GM19372 (cell line): ENCODE measurements at regions not wholly inside any gene's neighbourhood (a gene's known extent, or its start where the extent isn't known, plus 50 kb on each side); places are given as distances from the start of the nearest gene placed in this dataset.

Experiments
- ATAC-seq: cut with Tn5 transposase; IDR thresholded peaks from one replicate; pipeline ENCODE4 v1.9.1; 2021; ENCODE audit warnings: mild to moderate bottlenecking, low read depth, moderate library complexity; ENCODE audit not compliant: unreplicated experiment

DNA sequence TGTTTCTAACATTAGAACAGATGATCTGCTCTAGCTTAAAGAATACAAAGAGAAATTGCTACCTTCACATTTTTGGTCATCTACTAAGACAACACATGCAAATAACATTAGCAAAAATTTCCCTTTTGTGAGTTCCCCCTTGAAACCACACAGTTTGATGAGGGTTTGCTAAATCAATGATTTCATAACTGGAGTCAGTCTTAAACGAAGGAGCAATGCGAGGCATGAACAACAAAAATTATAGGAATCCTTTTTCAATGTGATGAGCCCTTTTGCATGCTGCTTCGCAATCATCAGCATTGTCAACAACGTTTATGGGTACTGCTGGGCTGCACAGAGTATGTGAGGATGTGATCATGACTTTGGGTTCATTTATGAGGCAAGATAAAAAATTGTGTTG, 286.4 kb downstream of the C7orf25 start:
- ATAC-seq = no peak

GRCh38 chr7:42624471-42624870, 287.4 kb downstream of the C7orf25 start:
- no peak for ATAC-seq

DNA sequence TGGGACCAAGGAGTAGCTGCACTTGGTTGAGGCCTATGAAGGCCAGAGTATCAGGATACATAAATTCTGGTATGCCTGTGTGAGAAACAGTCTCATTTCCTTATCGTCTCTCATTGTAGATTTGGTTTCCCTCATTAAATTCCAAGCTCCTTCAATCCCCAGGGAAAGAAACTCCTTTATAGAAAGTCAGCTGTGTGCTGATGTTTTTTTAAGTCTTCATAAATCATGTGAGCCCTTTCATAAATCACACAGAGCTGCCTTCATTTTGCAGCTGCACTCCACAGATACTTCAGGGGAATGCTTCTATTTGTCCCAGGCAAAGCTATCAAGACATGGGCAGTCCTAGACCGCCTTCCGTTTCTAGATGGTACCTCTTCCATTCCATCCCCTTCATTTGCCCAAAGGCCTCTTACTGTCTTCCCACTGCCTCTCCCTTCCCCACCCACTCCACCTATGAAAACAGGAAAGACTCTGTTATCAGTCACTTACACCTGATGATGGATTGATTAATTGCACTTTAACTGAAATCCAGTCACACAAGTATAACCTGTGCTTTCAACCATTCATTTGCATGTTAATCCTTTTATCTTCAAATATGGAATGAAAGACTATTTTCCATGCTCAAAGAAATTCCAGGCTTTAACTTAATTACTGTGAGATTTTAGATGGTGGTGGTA, 290.2 kb downstream of the C7orf25 start:
- ATAC-seq = no peak

GRCh38 chr7:42618651-42619360, 293.1 kb downstream of the C7orf25 start:
- no peak for ATAC-seq

GRCh38 chr7:42617806-42618457, 293.9 kb downstream of the C7orf25 start:
- ATAC-seq = no peak

DNA sequence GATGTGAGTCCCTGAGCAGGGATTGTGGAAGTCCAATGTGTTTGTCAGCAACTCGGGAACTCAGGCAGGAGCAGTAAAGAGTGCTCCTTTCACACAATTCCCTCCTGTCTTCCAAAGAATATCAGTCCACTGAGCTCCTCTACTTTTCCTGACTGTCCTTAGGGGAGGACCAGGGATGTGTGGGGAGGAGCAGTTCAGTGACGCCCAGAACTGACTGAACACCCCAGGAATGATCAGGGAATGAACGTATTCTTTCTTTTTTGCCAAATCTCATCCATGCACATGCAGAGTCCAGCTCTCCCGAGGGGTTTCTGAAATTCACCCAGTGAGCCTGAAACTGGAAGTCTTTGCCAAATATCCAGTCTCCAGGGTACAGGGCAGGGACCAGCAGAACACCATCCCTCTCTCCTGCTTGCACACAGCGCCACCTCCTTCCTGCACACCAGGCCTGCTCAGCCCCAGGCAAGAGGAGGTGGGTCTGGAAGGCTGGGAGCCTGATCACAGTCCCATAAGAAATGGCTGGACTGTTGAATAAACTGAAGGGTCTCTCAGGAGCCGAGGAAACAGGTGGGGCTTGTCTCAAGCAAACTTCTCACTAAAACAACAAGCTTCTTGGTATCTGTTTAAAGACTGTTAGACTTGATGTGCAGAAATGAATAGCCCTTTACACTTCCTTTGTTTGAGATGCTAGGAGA, 294.7 kb downstream of the C7orf25 start:
- no peak for ATAC-seq

- no peak for ATAC-seq
Observed at GRCh38 chr7:42614636-42615035, 297.2 kb downstream of the C7orf25 start.

- ATAC-seq = no peak
Observed at GRCh38 chr7:42611961-42612360, 299.9 kb downstream of the C7orf25 start.

DNA sequence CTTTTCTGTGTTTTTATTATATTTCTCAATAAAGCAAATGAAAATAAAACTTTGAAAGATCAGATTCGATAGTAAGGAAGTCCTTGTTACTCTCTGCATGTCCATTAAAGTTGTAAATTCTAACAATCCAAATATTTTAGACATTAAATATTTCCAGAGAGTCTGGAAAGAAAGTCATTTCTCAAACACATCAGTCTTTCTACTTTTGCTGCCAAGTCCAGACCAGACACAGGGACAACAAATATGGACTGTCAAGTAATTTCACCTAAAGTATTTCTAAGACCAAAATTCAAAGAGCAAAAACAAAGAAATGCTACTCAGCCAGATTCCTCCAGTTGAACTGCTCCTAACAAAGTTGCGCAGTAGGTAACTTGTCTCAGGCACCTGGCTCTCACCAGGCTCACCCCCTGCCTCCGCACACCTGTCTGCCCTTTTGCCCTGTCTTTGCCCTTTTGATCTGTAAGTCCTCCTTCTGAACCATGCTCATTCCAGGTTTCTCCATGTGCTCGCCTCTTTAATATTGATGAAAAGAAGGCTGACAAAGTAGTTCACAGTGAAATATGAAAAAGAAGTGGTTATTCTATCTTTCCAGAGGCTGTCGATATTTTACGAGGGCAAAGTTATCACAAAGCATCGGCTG, 300.5 kb downstream of the C7orf25 start:
- no peak for ATAC-seq

- no peak for ATAC-seq
Observed at GRCh38 chr7:42606193-42606905, 305.5 kb downstream of the C7orf25 start.

DNA sequence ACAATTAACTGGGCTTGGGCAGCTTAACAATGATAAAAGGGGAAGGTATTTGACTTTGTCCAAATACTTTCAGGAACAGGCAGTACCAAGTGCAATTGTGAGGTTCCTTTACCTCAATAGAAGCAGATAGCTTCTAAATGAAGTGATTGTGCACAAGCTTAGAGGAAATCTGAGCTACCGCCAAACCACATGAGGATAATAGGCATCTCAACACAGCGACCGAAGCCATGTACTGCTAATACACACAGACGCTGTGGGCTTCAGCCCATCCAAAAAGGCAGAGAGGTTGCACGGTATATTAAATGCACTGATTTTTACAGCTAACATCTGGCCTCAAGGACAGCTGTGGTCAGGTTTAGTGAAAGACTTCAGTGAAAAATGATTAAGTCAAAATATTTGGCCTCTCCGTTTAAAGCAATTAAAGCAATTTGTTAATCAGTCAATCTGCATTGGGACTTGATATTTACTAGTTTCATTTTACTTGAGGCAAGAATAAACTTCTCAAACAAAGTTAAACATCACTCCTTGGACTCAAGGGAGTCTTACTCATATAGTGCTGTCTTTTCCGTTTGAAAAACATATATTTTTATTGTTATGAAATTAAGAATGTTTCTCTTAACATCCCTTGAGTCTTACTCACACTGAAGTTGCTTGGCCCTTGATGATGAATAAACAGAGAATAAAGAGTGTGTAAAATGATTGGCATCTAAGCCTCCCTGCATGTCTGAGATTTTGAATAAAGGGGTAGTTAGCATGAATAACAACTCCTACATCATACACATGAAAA, 306.3 kb downstream of the C7orf25 start:
- no peak for ATAC-seq

DNA sequence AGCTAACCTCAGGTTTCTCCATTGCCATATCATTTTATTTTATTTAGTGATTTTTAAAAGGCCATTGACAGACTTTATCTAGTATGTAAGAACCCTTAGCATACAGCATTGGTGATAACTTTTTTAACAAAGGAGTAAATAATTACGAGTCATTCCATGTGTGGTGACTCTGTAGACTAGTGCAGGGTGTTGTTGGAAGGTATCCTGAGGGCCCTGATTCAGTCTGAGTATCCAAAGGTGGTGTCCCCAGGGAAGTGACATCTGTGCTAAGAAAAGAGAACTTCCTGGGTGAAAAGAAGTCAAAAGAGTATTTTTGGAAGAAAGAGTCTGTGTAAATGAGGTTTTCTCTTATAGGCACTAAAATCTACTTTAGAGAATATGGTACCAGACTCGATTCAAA, 308.4 kb downstream of the C7orf25 start:
- ATAC-seq = no peak

GRCh38 chr7:42597300-42597699, 314.6 kb downstream of the C7orf25 start:
- no peak for ATAC-seq

GRCh38 chr7:42596737-42597136, 315.1 kb downstream of the C7orf25 start:
- ATAC-seq = no peak

DNA sequence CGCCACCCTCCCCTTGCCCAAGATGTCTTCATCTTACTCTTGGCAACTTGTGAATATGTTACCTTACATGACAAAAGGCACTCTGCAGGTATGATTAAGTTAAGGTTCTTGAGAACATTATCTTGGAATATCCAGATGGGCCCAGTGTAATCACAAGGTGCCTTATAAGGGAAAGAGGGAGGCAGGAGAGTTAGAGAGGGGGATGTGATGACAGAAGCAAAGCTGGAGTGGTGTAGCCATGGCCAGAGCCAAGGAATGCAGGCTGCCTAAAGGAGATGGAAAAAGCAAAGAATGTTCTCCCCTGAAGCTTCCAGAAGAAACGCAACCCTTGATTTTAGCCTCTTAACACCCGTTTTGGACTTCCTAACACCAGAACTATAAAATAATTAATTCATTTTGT, 318.0 kb downstream of the C7orf25 start:
- ATAC-seq = no peak

GRCh38 chr7:42590771-42591310, 321.0 kb downstream of the C7orf25 start:
- ATAC-seq = no peak

GRCh38 chr7:42588876-42589275, 323.0 kb downstream of the C7orf25 start:
- no peak for ATAC-seq

GRCh38 chr7:42587806-42588205, 324.1 kb downstream of the C7orf25 start:
- ATAC-seq = no peak

GRCh38 chr7:42580061-42580460, 331.8 kb downstream of the C7orf25 start:
- ATAC-seq = no peak
